OCI-LY3 (cell line): ENCODE measurements at regions not wholly inside any gene's neighbourhood (a gene's known extent, or its start where the extent isn't known, plus 50 kb on each side); places are given as distances from the start of the nearest gene placed in this dataset.

Experiments
- CTCF ChIP-seq: fragments of 200-600, 300-600 bp; sonication (generic); IDR thresholded peaks from 2 replicates; pipeline ENCODE4 v1.5.1; 2014; ENCODE audit warnings: antibody characterized with exemption, low read length, low read depth
- EZH2phosphoT487 ChIP-seq: fragments of 200-600 bp; shearing (Covaris generic); IDR thresholded peaks from 2 replicates; pipeline ENCODE4 v1.6.1; 2018; ENCODE audit warnings: antibody characterized with exemption, mixed run types, low read depth

- no peak for TF ChIP-seq CTCF
- no peak for TF ChIP-seq EZH2phosphoT487
Measured at GRCh38 chr6:21744331-21744730, 150.8 kb downstream of the SOX4 start.
